OCI-LY1 (cell line): ENCODE measurements at regions not wholly inside any gene's neighbourhood (a gene's known extent, or its start where the extent isn't known, plus 50 kb on each side); places are given as distances from the start of the nearest gene placed in this dataset.

Experiments used
- EZH2 ChIP-seq: fragments of 200-600 bp; sonication (generic), shearing (Covaris generic); IDR thresholded peaks from 2 replicates; pipeline ENCODE4 v1.8.0; 2017; ENCODE audit warnings: borderline replicate concordance, mixed run types, mild to moderate bottlenecking, antibody characterized with exemption, low read length, moderate library complexity, mixed read lengths
- TF ChIP-seq, protein P1 (sequence below): fragments of 200-600 bp; sonication (generic), shearing (Covaris generic); IDR thresholded peaks from 2 replicates; pipeline ENCODE4 v1.5.1; 2017; ENCODE audit warnings: mild to moderate bottlenecking, antibody characterized with exemption, low read length, moderate library complexity, mixed read lengths

DNA sequence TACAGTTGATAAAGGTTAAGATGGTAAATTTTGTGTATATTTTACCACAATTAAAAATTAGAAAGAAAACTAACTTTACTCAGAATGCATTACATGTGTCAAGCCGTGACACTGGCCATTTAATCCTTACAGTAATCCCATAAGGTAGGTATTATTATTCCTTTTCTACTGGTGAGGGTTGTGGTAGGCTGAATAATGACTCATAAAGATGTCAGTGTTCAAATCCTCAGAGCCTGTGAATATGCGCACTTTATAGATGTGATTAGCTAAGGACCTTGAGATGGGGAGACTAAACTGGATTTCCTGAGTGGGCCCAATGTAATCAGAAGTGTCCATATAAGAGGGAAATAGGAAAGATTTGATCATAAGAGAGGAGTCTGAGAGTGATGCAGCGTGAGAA is 288.1 kb downstream of the TMEM167A start:
- TF ChIP-seq, protein P1, sequence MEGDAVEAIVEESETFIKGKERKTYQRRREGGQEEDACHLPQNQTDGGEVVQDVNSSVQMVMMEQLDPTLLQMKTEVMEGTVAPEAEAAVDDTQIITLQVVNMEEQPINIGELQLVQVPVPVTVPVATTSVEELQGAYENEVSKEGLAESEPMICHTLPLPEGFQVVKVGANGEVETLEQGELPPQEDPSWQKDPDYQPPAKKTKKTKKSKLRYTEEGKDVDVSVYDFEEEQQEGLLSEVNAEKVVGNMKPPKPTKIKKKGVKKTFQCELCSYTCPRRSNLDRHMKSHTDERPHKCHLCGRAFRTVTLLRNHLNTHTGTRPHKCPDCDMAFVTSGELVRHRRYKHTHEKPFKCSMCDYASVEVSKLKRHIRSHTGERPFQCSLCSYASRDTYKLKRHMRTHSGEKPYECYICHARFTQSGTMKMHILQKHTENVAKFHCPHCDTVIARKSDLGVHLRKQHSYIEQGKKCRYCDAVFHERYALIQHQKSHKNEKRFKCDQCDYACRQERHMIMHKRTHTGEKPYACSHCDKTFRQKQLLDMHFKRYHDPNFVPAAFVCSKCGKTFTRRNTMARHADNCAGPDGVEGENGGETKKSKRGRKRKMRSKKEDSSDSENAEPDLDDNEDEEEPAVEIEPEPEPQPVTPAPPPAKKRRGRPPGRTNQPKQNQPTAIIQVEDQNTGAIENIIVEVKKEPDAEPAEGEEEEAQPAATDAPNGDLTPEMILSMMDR = no peak
- no peak for TF ChIP-seq EZH2
